ENCODE measurements at regions not wholly inside any gene's neighbourhood (a gene's known extent, or its start where the extent isn't known, plus 50 kb on each side); places are given as distances from the start of the nearest gene placed in this dataset.

- Histone ChIP-seq H3K4me1 (no peaks in the 10 kb centered on the region), H3K4me3 (no peak overlapping the region), H3K9me3 (no peaks in the 10 kb centered on the region), H3K27me3 (no peaks in the 10 kb centered on the region), H3K27ac (no peak overlapping the region), H3K36me3 (no peaks in the 10 kb centered on the region)
- ATAC-seq, result no peak
- intact Hi-C loops (cut with DNase I), result no loop called here
- TF ChIP-seq, protein P1, sequence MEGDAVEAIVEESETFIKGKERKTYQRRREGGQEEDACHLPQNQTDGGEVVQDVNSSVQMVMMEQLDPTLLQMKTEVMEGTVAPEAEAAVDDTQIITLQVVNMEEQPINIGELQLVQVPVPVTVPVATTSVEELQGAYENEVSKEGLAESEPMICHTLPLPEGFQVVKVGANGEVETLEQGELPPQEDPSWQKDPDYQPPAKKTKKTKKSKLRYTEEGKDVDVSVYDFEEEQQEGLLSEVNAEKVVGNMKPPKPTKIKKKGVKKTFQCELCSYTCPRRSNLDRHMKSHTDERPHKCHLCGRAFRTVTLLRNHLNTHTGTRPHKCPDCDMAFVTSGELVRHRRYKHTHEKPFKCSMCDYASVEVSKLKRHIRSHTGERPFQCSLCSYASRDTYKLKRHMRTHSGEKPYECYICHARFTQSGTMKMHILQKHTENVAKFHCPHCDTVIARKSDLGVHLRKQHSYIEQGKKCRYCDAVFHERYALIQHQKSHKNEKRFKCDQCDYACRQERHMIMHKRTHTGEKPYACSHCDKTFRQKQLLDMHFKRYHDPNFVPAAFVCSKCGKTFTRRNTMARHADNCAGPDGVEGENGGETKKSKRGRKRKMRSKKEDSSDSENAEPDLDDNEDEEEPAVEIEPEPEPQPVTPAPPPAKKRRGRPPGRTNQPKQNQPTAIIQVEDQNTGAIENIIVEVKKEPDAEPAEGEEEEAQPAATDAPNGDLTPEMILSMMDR (IDR thresholded peaks at IDR 0.05), result no peak
- DNase-seq, result no peak
These were observed 312.2 kb downstream of the TMA16 start for GRCh38 chr4:163806653-163807052.

DNA sequence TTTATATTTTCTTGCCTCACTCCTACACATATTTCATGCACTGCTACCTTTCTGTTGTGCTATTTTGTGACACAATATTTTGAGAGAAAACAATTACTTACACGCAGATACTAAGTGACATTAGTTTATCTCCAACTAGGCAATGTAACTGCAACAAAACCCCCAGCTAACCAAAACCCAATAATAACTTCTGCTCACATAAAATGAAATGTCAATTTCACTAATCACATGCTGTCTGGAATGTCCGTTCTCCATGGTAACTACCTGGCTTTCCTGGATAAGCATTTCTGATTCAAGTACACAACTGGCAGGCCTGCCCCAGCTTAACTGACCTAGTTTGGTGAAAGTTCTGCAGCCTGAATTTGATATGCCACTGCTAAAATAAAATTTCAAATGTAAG is 313.5 kb downstream of the TMA16 start:
- no peak overlapping the region for H3K4me3 ChIP-seq
- H3K9me3 ChIP-seq, result no peaks in the 10 kb centered on the region
- H3K4me1 ChIP-seq, result no peaks in the 10 kb centered on the region
- TF ChIP-seq, protein P1 (IDR thresholded peaks at IDR 0.05), result no peak
- H3K27me3 ChIP-seq, result no peaks in the 10 kb centered on the region
- ATAC-seq, result no peak
- DNase-seq, result no peak
- intact Hi-C loops (cut with DNase I), result no loop called here
- no peaks in the 10 kb centered on the region for H3K36me3 ChIP-seq
- no peak overlapping the region for H3K27ac ChIP-seq

DNA sequence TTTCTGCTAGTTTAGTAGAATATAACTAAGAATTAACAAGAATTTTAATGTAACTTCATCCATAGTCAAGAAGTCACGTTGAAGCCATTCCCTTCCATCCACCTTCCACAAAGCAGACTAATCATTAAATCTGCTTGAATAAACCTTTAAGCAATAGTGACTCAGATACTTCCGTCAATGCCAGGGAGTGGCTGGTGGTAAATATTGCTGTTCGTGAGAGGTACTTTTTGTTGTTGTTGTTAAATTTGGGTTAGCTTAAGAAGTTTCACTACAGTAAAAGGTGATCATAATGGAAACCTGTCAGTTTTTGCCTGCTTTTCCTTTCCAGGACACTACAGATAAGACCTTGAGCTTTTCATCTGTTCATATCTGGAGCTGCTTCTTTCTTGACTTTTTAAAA is 316.3 kb downstream of the TMA16 start:
- intact Hi-C loops (cut with DNase I), result no loop called here
- no peaks in the 10 kb centered on the region for H3K36me3 ChIP-seq
- H3K27me3 ChIP-seq, result no peaks in the 10 kb centered on the region
- H3K4me3 ChIP-seq, result no peak overlapping the region
- no peak overlapping the region for H3K27ac ChIP-seq
- TF ChIP-seq, protein P1 (IDR thresholded peaks at IDR 0.05), result no peak
- DNase-seq, result no peak
- no peak for ATAC-seq
- H3K4me1 ChIP-seq, result no peaks in the 10 kb centered on the region
- H3K9me3 ChIP-seq, result no peaks in the 10 kb centered on the region

GRCh38 chr4:163815776-163816175 is 321.3 kb downstream of the TMA16 start:
- no peak overlapping the region for H3K27ac ChIP-seq
- H3K9me3 ChIP-seq, result no peaks in the 10 kb centered on the region
- no peaks in the 10 kb centered on the region for H3K4me1 ChIP-seq
- TF ChIP-seq, protein P1 (IDR thresholded peaks at IDR 0.05), result no peak
- ATAC-seq (no peak), DNase-seq (no peak)
- H3K36me3 ChIP-seq, result no peaks in the 10 kb centered on the region
- no peak overlapping the region for H3K4me3 ChIP-seq
- H3K27me3 ChIP-seq, result no peaks in the 10 kb centered on the region
- intact Hi-C loops (cut with DNase I), result no loop called here

DNA sequence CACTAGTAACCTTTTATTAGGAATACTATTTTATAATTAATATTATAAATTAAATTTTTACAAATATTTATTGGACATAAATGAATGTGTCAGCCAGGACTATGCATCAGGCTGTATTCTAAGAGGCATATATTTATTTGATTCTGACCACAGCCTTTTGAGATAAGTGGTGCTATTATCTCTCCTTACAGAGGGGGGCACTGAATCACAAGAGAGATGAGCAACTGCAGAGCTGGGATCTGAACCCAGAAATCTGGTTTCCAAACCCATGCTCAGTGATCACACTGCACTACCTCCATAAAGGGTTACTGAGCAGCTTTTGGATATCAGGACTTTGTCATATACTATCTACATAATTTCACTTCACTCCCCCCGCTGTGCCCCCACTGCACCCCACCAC is 322.0 kb downstream of the TMA16 start:
- Histone ChIP-seq H3K27me3 (no peaks in the 10 kb centered on the region), H3K4me1 (no peaks in the 10 kb centered on the region), H3K9me3 (no peaks in the 10 kb centered on the region), H3K27ac (no peak overlapping the region), H3K4me3 (no peak overlapping the region), H3K36me3 (no peaks in the 10 kb centered on the region)
- intact Hi-C loops (cut with DNase I), result no loop called here
- ATAC-seq (no peak), DNase-seq (no peak)
- TF ChIP-seq, protein P1 (IDR thresholded peaks at IDR 0.05), result no peak

All from left lung (tissue), 4 donors.